Hepatocyte (in vitro differentiated cells): ENCODE measurements at regions not wholly inside any gene's neighbourhood (a gene's known extent, or its start where the extent isn't known, plus 50 kb on each side); places are given as distances from the start of the nearest gene placed in this dataset.

Source experiments
- EZH2 ChIP-seq: fragments of 200-600 bp; sonication (generic); IDR thresholded peaks from 2 replicates; pipeline ENCODE4 v1.6.1; 2016; ENCODE audit warnings: antibody characterized with exemption, mild to moderate bottlenecking, borderline replicate concordance
- TF ChIP-seq, protein P1 (sequence below): fragments of 200-600 bp; sonication (generic); IDR thresholded peaks from 2 replicates; pipeline ENCODE4 v1.5.1; 2016; ENCODE audit warnings: antibody characterized with exemption, mild to moderate bottlenecking; ENCODE audit not compliant: poor library complexity

DNA sequence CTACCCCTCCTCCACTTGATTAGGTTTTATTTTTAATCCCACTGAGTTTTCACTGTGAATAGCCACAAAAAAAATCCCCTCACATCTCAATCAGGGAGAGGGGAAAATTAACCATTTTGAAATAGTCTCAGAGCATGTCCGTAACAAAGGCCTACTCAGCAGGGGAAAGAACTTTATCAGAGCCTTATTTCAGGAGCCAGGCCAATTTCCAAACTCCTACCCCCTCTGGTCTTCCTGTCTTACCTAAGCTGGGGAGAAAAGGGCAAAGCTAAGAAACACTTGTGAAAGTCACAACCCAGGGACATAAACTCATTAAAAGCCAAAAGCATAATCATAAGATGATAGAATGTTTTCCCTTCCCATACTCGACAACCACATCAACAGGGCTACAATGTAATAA, 260.3 kb upstream of the DIO3 start:
- TF ChIP-seq, protein P1, sequence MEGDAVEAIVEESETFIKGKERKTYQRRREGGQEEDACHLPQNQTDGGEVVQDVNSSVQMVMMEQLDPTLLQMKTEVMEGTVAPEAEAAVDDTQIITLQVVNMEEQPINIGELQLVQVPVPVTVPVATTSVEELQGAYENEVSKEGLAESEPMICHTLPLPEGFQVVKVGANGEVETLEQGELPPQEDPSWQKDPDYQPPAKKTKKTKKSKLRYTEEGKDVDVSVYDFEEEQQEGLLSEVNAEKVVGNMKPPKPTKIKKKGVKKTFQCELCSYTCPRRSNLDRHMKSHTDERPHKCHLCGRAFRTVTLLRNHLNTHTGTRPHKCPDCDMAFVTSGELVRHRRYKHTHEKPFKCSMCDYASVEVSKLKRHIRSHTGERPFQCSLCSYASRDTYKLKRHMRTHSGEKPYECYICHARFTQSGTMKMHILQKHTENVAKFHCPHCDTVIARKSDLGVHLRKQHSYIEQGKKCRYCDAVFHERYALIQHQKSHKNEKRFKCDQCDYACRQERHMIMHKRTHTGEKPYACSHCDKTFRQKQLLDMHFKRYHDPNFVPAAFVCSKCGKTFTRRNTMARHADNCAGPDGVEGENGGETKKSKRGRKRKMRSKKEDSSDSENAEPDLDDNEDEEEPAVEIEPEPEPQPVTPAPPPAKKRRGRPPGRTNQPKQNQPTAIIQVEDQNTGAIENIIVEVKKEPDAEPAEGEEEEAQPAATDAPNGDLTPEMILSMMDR: no peak
- no peak for TF ChIP-seq EZH2
